ENCODE measurements at regions not wholly inside any gene's neighbourhood (a gene's known extent, or its start where the extent isn't known, plus 50 kb on each side); places are given as distances from the start of the nearest gene placed in this dataset.
"Not testable (repeated sequence)": the region's sequence is repeated elsewhere in the genome, so short reads cannot be mapped to it uniquely, and the experiment has no call there.

DNA sequence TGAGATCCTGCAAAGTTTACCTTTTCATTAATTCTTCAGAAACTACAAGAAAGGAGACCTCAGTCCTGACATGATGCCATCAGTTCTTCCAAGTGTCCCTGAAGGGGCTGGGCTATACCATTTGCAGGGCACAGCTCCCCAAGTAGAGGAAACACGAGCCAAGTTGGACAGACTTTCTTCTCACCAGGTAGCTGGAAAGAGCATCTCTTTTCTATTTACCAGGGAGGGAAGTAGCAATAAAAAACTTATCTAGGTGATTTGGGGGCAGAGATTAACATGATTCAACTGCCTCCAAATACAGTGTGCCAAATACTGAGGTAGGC, 103.9 kb upstream of the KCND3 start:
- H3K4me3 ChIP-seq (ENCODE audit: low read depth, low read length): no peak overlapping the region

DNA sequence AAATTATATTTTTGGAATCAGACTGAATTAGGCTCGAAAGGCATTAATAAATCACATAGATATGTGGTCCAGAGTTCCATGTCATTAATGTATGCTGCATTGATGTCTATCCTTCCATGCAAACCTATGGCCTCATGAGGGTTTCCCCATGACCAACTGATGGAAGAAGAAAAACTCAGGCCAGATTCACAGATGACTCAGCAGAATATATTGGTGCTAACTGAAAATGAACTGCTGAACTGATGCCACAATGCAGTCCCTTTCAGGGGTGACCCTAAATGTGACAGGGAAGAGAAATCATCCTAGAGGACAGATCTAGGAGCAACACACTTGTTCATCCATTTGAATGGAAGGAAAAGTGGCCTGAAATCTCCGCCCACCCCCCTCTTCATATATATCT, 110.5 kb upstream of the KCND3 start:
- TF ChIP-seq, protein P1, sequence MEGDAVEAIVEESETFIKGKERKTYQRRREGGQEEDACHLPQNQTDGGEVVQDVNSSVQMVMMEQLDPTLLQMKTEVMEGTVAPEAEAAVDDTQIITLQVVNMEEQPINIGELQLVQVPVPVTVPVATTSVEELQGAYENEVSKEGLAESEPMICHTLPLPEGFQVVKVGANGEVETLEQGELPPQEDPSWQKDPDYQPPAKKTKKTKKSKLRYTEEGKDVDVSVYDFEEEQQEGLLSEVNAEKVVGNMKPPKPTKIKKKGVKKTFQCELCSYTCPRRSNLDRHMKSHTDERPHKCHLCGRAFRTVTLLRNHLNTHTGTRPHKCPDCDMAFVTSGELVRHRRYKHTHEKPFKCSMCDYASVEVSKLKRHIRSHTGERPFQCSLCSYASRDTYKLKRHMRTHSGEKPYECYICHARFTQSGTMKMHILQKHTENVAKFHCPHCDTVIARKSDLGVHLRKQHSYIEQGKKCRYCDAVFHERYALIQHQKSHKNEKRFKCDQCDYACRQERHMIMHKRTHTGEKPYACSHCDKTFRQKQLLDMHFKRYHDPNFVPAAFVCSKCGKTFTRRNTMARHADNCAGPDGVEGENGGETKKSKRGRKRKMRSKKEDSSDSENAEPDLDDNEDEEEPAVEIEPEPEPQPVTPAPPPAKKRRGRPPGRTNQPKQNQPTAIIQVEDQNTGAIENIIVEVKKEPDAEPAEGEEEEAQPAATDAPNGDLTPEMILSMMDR (IDR thresholded peaks at IDR 0.05; ENCODE audit: low read depth, low read length): no peak
- H3K4me3 ChIP-seq (ENCODE audit: low read depth, low read length): no peak overlapping the region

More for the DNA sequence above, 103.9 kb upstream of the KCND3 start:
- TF ChIP-seq, protein P1 (IDR thresholded peaks at IDR 0.05; ENCODE audit: low read depth, low read length): no peak

DNA sequence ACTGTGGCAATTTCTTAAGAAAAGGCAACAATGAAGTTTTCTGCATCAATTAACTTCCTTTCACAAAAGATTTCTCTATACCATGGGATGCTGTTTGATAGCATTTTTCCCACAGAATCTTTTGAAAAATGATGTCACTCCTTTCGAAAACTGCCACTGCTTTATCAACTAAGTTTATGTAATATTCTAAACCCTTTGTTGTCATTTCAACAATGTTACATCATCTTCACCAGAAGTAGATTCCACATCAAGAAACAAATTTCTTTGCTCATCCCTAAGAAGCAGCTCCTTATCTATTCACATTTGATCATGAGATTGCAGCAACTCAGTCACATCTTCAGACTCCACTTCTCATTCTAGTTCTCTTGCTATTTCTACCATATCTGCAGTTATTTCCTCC, 116.1 kb upstream of the KCND3 start:
- TF ChIP-seq, protein P1 (IDR thresholded peaks at IDR 0.05; ENCODE audit: low read depth, low read length): no peak

DNA sequence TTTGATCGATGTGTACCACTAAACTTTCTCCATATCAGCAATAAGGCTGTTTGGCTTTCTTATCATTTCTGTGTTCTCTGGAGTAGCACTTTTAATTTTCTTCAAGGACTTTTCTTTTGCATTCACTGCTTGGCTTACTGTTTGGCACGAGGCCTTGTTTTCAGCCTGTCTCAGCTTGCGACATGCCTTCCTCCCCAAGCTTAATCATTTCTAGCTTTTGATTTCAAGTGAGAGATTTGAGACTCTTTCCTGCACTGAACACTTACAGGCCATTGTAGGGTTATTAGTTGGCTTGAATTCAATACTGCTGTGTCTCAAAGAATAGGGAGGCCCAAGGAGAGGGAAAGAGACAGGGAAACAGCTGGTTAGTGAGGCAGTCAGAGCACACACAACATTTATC, 120.6 kb upstream of the KCND3 start:
- TF ChIP-seq, protein P1 (IDR thresholded peaks at IDR 0.05; ENCODE audit: low read depth, low read length): no peak
- no peak overlapping the region for H3K4me3 ChIP-seq (ENCODE audit: low read depth, low read length)

More for the DNA sequence above, 116.1 kb upstream of the KCND3 start:
- H3K4me3 ChIP-seq (ENCODE audit: low read depth, low read length): no peak overlapping the region

DNA sequence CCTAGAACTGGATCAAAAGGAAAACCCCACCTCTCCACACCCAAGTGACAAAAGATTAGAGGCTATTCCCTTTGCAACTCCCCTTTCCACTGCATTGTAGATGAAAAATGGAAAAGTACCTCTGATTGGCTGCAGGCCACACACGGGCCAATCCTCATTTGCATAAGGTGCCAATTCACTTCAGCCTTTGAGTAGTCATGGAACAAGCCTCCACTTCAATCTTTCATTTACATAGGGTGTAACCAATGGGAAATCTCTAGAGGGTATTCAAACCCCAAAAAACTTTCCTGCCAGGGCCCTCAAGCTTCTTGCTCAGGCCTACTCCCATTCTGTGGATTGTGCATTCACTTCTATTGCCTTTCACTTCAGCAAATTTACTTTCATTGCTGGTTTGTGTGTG, 122.3 kb upstream of the KCND3 start:
- TF ChIP-seq, protein P1 (IDR thresholded peaks at IDR 0.05; ENCODE audit: low read depth, low read length): no peak
- no peak overlapping the region for H3K4me3 ChIP-seq (ENCODE audit: low read depth, low read length)

DNA sequence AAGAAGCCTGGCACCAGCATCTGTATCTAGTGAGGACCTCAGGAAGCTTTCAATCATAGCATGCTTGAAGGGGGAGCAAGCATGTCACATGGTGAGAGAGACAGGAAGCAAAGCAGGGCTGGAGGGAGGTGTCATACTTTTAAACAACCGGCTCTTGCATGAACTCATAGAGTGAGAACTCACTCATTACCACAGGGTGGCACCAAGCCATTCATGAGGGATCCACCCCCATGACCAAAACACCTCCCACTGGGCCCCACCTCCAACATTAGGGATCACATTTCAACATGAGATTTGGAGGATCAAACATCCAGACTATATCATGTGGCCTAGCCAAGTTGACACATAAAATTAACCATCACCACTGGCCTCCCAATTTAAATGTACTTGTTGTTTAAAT, 125.1 kb upstream of the KCND3 start:
- H3K4me3 ChIP-seq (ENCODE audit: low read depth, low read length): no peak overlapping the region
- TF ChIP-seq, protein P1 (IDR thresholded peaks at IDR 0.05; ENCODE audit: low read depth, low read length): no peak

DNA sequence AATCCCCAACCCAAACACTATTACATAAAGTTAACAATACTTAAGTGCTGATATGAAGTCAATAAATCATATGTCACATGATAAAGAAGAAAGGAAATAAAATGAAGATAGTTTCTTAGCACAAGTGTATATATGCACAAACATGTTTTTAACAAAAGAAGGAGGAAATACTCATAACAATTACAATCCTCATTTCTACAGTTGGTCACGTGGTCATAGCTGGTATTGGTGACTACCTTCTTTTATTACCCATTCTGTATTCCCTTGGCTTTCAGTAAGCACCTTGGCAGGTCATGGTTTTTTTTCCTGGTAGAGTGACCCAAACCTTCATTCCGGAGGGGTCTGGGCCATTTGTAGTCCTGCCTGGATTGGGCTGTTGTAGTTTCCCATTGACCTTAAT, 137.1 kb upstream of the KCND3 start:
- no peak overlapping the region for H3K4me3 ChIP-seq (ENCODE audit: low read depth, low read length)
- TF ChIP-seq, protein P1 (IDR thresholded peaks at IDR 0.05; ENCODE audit: low read depth, low read length): no peak

DNA sequence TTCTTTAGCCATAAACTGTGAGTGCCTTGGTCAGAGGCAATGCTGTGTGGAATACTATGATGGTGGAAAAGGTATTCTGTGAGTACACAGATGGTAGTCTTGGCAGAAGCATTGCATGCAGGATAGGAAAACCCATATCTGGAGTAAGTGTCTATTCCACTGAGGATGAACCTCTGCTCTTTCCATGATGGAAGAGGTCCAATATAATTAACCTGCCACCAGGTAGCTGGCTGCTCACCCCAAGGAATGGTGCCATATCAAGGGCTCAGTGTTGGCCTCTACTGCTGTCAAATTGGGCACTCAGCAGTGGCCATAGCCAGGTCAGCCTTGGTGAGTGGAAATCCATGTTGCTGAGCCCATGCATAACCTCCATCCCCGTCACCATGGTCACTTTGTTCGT, 138.1 kb upstream of the KCND3 start:
- not testable (repeated sequence) for H3K4me3 ChIP-seq (ENCODE audit: low read depth, low read length)
